ENCODE measurements at regions not wholly inside any gene's neighbourhood (a gene's known extent, or its start where the extent isn't known, plus 50 kb on each side); places are given as distances from the start of the nearest gene placed in this dataset.

DNA sequence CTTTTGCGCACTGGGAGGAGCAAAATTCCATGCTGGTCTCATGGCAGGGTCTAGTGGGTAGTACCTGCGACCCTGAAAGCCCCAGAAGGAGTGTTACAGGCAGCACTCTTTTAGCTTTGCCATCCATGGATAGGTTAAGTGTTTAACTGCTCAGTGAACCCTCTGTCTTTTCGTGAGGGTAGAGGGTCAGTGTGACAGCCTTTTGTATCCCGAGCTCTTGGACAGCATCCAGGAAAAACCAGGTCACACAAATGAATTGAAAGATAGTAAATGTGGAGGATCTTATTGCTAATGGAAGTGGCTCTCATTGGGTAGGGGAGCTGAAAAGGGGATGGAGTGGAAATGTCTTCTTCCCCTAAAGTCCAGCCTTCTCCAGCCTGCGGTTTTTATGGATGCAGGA lies 57.8 kb upstream of the CCDC112 start:
- TF ChIP-seq, protein P1, sequence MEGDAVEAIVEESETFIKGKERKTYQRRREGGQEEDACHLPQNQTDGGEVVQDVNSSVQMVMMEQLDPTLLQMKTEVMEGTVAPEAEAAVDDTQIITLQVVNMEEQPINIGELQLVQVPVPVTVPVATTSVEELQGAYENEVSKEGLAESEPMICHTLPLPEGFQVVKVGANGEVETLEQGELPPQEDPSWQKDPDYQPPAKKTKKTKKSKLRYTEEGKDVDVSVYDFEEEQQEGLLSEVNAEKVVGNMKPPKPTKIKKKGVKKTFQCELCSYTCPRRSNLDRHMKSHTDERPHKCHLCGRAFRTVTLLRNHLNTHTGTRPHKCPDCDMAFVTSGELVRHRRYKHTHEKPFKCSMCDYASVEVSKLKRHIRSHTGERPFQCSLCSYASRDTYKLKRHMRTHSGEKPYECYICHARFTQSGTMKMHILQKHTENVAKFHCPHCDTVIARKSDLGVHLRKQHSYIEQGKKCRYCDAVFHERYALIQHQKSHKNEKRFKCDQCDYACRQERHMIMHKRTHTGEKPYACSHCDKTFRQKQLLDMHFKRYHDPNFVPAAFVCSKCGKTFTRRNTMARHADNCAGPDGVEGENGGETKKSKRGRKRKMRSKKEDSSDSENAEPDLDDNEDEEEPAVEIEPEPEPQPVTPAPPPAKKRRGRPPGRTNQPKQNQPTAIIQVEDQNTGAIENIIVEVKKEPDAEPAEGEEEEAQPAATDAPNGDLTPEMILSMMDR (IDR thresholded peaks at IDR 0.05; ENCODE audit: insufficient read depth, low read depth, low read length), result no peak
- no peak for TF ChIP-seq EZH2 (IDR thresholded peaks at IDR 0.05; ENCODE audit: insufficient read depth, low read length)
